DMS 273 treated with DMSO at 0.1 percent for 48 hours (cell line): ENCODE measurements at regions not wholly inside any gene's neighbourhood (a gene's known extent, or its start where the extent isn't known, plus 50 kb on each side); places are given as distances from the start of the nearest gene placed in this dataset.
"Not testable (repeated sequence)": the region's sequence is repeated elsewhere in the genome, so short reads cannot be mapped to it uniquely, and the experiment has no call there.

Experiments
- DNase-seq: peaks from one replicate; lab custom pipeline; 2025; lab: John Stamatoyannopoulos, UW

GRCh38 chr12:67535176-67535575, 113.4 kb upstream of the DYRK2 start:
- no peak for DNase-seq

GRCh38 chr12:67535971-67536370, 112.6 kb upstream of the DYRK2 start:
- no peak for DNase-seq

GRCh38 chr12:67539329-67539728, 109.2 kb upstream of the DYRK2 start:
- no peak for DNase-seq

GRCh38 chr12:67539946-67540345, 108.6 kb upstream of the DYRK2 start:
- DNase-seq: no peak

- DNase-seq: no peak
These were observed 107.5 kb upstream of the DYRK2 start for GRCh38 chr12:67540920-67541624.

- no peak for DNase-seq
These were observed 106.9 kb upstream of the DYRK2 start for GRCh38 chr12:67541625-67541991.

- DNase-seq: no peak
These were observed 105.3 kb upstream of the DYRK2 start for GRCh38 chr12:67543021-67543770.

- no peak for DNase-seq
These were observed 103.2 kb upstream of the DYRK2 start for GRCh38 chr12:67545298-67545697.

GRCh38 chr12:67546746-67547145, 101.8 kb upstream of the DYRK2 start:
- no peak for DNase-seq

- DNase-seq: not testable (repeated sequence)
These were observed 93.3 kb upstream of the DYRK2 start for GRCh38 chr12:67555075-67555717.

GRCh38 chr12:67558775-67559174, 89.8 kb upstream of the DYRK2 start:
- DNase-seq: no peak

- DNase-seq: no peak
These were observed 88.8 kb upstream of the DYRK2 start for GRCh38 chr12:67559751-67560150.

GRCh38 chr12:67562513-67563287, 85.8 kb upstream of the DYRK2 start:
- no peak for DNase-seq

GRCh38 chr12:67568055-67568454, 80.5 kb upstream of the DYRK2 start:
- DNase-seq: no peak

- no peak for DNase-seq
These were observed 76.1 kb upstream of the DYRK2 start for GRCh38 chr12:67572492-67572891.

- DNase-seq: no peak
These were observed 75.0 kb upstream of the DYRK2 start for GRCh38 chr12:67573566-67573965.

- no peak for DNase-seq
These were observed 69.4 kb upstream of the DYRK2 start for GRCh38 chr12:67578976-67579661.

GRCh38 chr12:67579662-67580003, 68.9 kb upstream of the DYRK2 start:
- no peak for DNase-seq

- no peak for DNase-seq
These were observed 66.2 kb upstream of the DYRK2 start for GRCh38 chr12:67582238-67582834.

- no peak for DNase-seq
These were observed 65.7 kb upstream of the DYRK2 start for GRCh38 chr12:67582844-67583243.

- DNase-seq: no peak
These were observed 61.6 kb upstream of the DYRK2 start for GRCh38 chr12:67586951-67587350.

- DNase-seq: no peak
These were observed 59.5 kb upstream of the DYRK2 start for GRCh38 chr12:67589078-67589477.
